ENCODE measurements at regions not wholly inside any gene's neighbourhood (a gene's known extent, or its start where the extent isn't known, plus 50 kb on each side); places are given as distances from the start of the nearest gene placed in this dataset.

DNA sequence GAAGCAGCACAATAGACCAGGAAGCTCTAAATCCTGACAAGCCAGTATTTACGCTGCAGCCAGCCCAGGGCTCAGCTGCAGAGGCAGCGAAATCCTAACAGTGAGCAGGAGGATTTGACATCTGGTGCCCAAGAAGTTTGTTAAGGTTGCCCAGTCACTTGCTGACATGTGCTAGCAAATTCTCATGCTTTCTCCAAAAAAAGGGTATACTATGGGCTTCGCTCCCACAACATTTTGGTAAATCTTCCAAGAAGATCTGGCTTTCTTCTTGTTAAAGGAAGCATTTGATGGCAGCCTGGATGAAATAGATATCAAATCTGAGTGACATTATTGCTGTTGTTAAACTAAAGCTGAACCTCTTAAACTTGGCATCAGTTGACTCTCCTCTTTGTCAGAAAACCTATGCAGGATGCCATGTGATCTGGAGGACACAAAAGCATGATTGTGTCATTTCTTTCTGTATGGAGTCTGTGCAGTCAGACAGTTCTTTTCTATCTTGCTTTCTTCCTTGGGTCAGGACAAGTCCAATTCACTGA, 949.7 kb upstream of the RBFOX1 start:
- H3K27ac ChIP-seq: no peak overlapping the region
- TF ChIP-seq, protein P1, sequence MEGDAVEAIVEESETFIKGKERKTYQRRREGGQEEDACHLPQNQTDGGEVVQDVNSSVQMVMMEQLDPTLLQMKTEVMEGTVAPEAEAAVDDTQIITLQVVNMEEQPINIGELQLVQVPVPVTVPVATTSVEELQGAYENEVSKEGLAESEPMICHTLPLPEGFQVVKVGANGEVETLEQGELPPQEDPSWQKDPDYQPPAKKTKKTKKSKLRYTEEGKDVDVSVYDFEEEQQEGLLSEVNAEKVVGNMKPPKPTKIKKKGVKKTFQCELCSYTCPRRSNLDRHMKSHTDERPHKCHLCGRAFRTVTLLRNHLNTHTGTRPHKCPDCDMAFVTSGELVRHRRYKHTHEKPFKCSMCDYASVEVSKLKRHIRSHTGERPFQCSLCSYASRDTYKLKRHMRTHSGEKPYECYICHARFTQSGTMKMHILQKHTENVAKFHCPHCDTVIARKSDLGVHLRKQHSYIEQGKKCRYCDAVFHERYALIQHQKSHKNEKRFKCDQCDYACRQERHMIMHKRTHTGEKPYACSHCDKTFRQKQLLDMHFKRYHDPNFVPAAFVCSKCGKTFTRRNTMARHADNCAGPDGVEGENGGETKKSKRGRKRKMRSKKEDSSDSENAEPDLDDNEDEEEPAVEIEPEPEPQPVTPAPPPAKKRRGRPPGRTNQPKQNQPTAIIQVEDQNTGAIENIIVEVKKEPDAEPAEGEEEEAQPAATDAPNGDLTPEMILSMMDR (IDR thresholded peaks at IDR 0.05): no peak
- H3K9me3 ChIP-seq: no peaks in the 10 kb centered on the region
- no peaks in the 10 kb centered on the region for H3K36me3 ChIP-seq
- H3K4me3 ChIP-seq (ENCODE audit: low read depth in 1 of 2, low read length in 1 of 2): no peak overlapping the region
- no peaks in the 10 kb centered on the region for H3K4me1 ChIP-seq (ENCODE audit: control insufficient read depth in 1 of 2, insufficient read depth in 1 of 2, low read depth in 1 of 2, low read length in 1 of 2)
- no peaks in the 10 kb centered on the region for H3K27me3 ChIP-seq

DNA sequence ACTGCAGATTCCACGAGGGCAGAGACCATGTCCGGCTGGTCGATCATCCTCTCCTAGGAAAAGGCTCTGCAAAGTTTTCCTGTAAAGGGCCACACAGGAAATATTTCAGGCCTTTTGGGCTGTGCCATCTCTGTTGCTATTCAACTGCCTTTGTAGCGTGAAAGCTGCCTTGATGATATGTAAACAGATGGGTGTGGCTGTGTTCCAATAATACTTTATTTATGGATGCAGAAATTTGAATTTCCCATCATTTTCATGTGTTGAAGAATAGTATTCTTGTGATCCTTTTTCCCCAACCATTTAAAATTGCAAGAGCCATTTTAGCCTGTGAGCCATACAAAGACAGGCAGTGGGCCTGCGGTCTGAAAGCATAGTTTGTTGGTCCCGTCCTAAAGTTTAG, 950.7 kb upstream of the RBFOX1 start:
- Histone ChIP-seq H3K4me3 (ENCODE audit: low read depth in 1 of 2, low read length in 1 of 2) (no peak overlapping the region), H3K4me1 (ENCODE audit: control insufficient read depth in 1 of 2, insufficient read depth in 1 of 2, low read depth in 1 of 2, low read length in 1 of 2) (no peaks in the 10 kb centered on the region), H3K36me3 (no peaks in the 10 kb centered on the region), H3K27ac (no peak overlapping the region), H3K9me3 (no peaks in the 10 kb centered on the region), H3K27me3 (no peaks in the 10 kb centered on the region)
- TF ChIP-seq, protein P1 (IDR thresholded peaks at IDR 0.05): no peak

DNA sequence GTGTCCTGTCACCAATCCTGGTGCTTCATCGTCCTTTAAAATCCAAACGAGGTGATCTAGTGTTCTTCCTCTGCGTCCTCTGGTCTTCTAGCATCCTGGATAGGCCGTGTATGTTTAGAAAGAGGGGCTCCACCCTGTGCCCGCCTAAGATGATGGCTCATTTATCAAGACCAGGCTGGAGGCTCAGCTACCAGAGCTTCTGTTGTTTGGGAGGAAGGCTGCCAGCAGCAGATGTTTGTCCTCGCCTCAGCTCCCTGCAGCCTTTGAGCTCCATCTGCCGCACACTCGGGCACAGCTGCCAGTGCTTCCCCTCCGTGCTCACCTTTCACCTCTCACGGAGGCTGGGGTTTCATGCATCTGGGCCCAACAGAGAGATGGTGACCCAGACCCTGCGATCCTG, 954.7 kb upstream of the RBFOX1 start:
- no peak overlapping the region for H3K4me3 ChIP-seq (ENCODE audit: low read depth in 1 of 2, low read length in 1 of 2)
- H3K9me3 ChIP-seq: no peaks in the 10 kb centered on the region
- no peak overlapping the region for H3K27ac ChIP-seq
- H3K4me1 ChIP-seq (ENCODE audit: control insufficient read depth in 1 of 2, insufficient read depth in 1 of 2, low read depth in 1 of 2, low read length in 1 of 2): no peaks in the 10 kb centered on the region
- TF ChIP-seq, protein P1 (IDR thresholded peaks at IDR 0.05): no peak
- H3K36me3 ChIP-seq: no peaks in the 10 kb centered on the region
- H3K27me3 ChIP-seq: no peaks in the 10 kb centered on the region

DNA sequence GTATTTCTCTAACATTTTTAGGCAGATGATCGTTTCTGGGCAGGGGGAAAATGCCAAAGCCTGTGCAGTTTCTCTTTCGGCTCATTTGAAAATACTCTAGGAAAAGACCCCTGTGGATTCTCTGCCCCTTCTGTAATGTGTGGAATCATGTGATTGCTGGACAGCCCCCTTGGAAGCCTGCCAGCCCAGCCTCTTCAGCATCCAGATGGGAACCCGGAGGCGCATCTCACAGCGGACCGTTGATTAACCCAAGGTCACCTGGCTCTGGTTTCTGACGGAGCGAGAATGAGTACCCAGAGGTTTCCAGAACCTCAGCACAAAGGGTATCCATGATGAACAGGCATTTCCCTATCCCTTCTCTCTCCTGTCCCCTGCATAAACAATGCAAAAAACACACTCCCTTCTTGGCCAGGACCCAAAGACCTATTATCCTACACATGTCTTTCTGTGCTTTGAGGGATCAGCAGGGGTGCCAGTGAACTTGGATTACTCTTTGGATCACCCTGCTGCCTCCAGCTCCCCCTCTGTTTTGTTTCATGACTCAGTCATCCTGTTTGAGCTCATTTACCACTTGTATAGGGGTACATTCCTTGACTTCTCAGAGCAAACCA, 957.1 kb upstream of the RBFOX1 start:
- Histone ChIP-seq H3K27me3 (no peaks in the 10 kb centered on the region), H3K4me1 (ENCODE audit: control insufficient read depth in 1 of 2, insufficient read depth in 1 of 2, low read depth in 1 of 2, low read length in 1 of 2) (no peaks in the 10 kb centered on the region), H3K27ac (no peak overlapping the region), H3K4me3 (ENCODE audit: low read depth in 1 of 2, low read length in 1 of 2) (no peak overlapping the region), H3K36me3 (no peaks in the 10 kb centered on the region), H3K9me3 (no peaks in the 10 kb centered on the region)
- TF ChIP-seq, protein P1 (IDR thresholded peaks at IDR 0.05): no peak

DNA sequence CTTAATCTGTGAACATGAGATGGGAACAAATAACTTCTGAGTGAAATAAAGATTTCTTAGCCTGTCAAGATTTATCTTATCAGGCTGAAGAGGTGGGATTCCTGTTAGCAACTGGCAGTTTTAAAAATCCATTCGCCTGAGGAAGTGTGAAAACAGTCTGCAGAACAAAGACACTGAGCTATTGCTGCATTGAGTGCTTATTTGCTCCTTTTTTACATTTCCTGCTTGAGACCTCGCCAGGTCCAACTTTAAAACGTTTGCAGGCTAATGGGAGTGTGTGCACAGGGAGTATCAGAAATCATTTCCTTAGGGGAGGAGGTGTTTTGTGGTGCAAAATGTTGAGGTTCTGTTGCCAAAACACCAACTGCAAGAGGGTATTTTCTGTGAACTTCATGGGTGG, 957.8 kb upstream of the RBFOX1 start:
- H3K9me3 ChIP-seq: no peaks in the 10 kb centered on the region
- H3K36me3 ChIP-seq: no peaks in the 10 kb centered on the region
- H3K4me1 ChIP-seq (ENCODE audit: control insufficient read depth in 1 of 2, insufficient read depth in 1 of 2, low read depth in 1 of 2, low read length in 1 of 2): no peaks in the 10 kb centered on the region
- H3K4me3 ChIP-seq (ENCODE audit: low read depth in 1 of 2, low read length in 1 of 2): no peak overlapping the region
- H3K27me3 ChIP-seq: no peaks in the 10 kb centered on the region
- H3K27ac ChIP-seq: no peak overlapping the region
- TF ChIP-seq, protein P1 (IDR thresholded peaks at IDR 0.05): no peak

Measured in neutrophil (primary cell).